ENCODE measurements at regions not wholly inside any gene's neighbourhood (a gene's known extent, or its start where the extent isn't known, plus 50 kb on each side); places are given as distances from the start of the nearest gene placed in this dataset.

GRCh38 chr2:117379928-117380327, 434.6 kb upstream of the DDX18 start:
- TF ChIP-seq CTCF (IDR thresholded peaks at IDR 0.05), result no peak
- no peak for TF ChIP-seq POLR2AphosphoS5 (IDR thresholded peaks at IDR 0.05)
- no peak for TF ChIP-seq POLR2A (IDR thresholded peaks at IDR 0.05)
- TF ChIP-seq EP300 (IDR thresholded peaks at IDR 0.05), result no peak

All from gastroesophageal sphincter (tissue), 3 donors.